GM23338 (cell line): ENCODE measurements at regions not wholly inside any gene's neighbourhood (a gene's known extent, or its start where the extent isn't known, plus 50 kb on each side); places are given as distances from the start of the nearest gene placed in this dataset.

Experiments used
- ATAC-seq: fragments of 200-7000 bp; cut with Tn5 transposase; 3 replicates; pipeline ENCODE4 v1.9.1; 2020
- DNase-seq: peaks from one replicate; pipeline ENCODE4 v3.0.0-alpha.2; 2015; ENCODE audit warnings: low spot score
- H2AFZ ChIP-seq: fragments of 200-600 bp; sonication (generic); 2 replicates; pipeline ENCODE4 v1.8.0; 2016; ENCODE audit warnings: antibody characterized with exemption, mild to moderate bottlenecking, moderate library complexity
- H3F3A ChIP-seq: fragments of 200-600 bp; sonication (generic); replicated peaks from 2 replicates; pipeline ENCODE4 v1.8.0; 2017; ENCODE audit warnings: antibody characterized with exemption, mixed run types, low read depth
- H3K27ac ChIP-seq: fragments of 200-600 bp; sonication (generic); 2 replicates; pipeline ENCODE4 v1.6.1; 2016; ENCODE audit warnings: low read depth
- H3K27me3 ChIP-seq: fragments of 200-600 bp; sonication (generic); 2 replicates; pipeline ENCODE4 v1.8.0; 2016; ENCODE audit warnings: mild to moderate bottlenecking, mixed run types, moderate library complexity; ENCODE audit not compliant: insufficient read depth
- H3K36me3 ChIP-seq: fragments of 200-600 bp; sonication (generic); 2 replicates; pipeline ENCODE4 v1.8.0; 2016; ENCODE audit warnings: mild to moderate bottlenecking; ENCODE audit not compliant: insufficient read depth
- H3K4me1 ChIP-seq: fragments of 200-600 bp; sonication (generic); 2 replicates; pipeline ENCODE4 v1.8.0; 2016; ENCODE audit warnings: mild to moderate bottlenecking, moderate library complexity; ENCODE audit not compliant: insufficient read depth
- H3K4me2 ChIP-seq: fragments of 200-600 bp; sonication (generic); 2 replicates; pipeline ENCODE4 v1.7.1; 2017; ENCODE audit warnings: mixed run types
- H3K4me3 ChIP-seq: fragments of 200-600 bp; sonication (generic); 2 replicates; pipeline ENCODE4 v1.6.1; 2016; ENCODE audit warnings: mixed run types
- H3K79me2 ChIP-seq: fragments of 200-600 bp; sonication (generic); replicated peaks from 2 replicates; pipeline ENCODE4 v1.8.0; 2017; ENCODE audit warnings: mild to moderate bottlenecking; ENCODE audit not compliant: insufficient read depth
- H3K9me2 ChIP-seq: fragments of 200-600 bp; sonication (generic); 2 replicates; pipeline ENCODE4 v1.8.0; 2017; ENCODE audit not compliant: insufficient read depth
- H4K20me1 ChIP-seq: fragments of 200-600 bp; sonication (generic); replicated peaks from 2 replicates; pipeline ENCODE4 v1.8.0; 2017; ENCODE audit warnings: mild to moderate bottlenecking; ENCODE audit not compliant: insufficient read depth
- H3K27ac Mint-ChIP-seq: 2 replicates; pipeline ENCODE4 v1.8.0; 2020; ENCODE audit warnings: inconsistent platforms, mild to moderate bottlenecking, moderate library complexity, mixed read lengths
- H3K27me3 Mint-ChIP-seq: 3 replicates; pipeline ENCODE4 v1.8.0; 2022; ENCODE audit warnings: low read depth, mild to moderate bottlenecking, moderate library complexity, mixed read lengths, inconsistent platforms; ENCODE audit not compliant: insufficient read depth, poor library complexity
- H3K36me3 Mint-ChIP-seq: 3 replicates; pipeline ENCODE4 v1.8.0; 2021; ENCODE audit warnings: low read depth, mild to moderate bottlenecking, inconsistent platforms, moderate library complexity, mixed read lengths
- H3K4me1 Mint-ChIP-seq: 3 replicates; pipeline ENCODE4 v1.8.0; 2020; ENCODE audit warnings: mild to moderate bottlenecking, inconsistent platforms, mixed read lengths
- H3K4me3 Mint-ChIP-seq: 3 replicates; pipeline ENCODE4 v1.8.0; 2021; ENCODE audit warnings: moderate library complexity, mild to moderate bottlenecking, inconsistent platforms, mixed read lengths
- H3K9me3 Mint-ChIP-seq: 3 replicates; pipeline ENCODE4 v1.8.0; 2020; ENCODE audit warnings: moderate library complexity, mild to moderate bottlenecking, inconsistent platforms, mixed read lengths
- CTCF ChIP-seq, 2 experiments: fragments of 200-600 bp in 1 of 2; sonication (generic) in 1 of 2; conservative IDR thresholded peaks; 2 replicates each; pipeline versions ENCODE4 v1.5.1 to v1.6.1; 2016 to 2017; ENCODE audit warnings: antibody characterized with exemption in 2 of 2, low read depth in 2 of 2, mild to moderate bottlenecking in 2 of 2, moderate library complexity in 1 of 2
- POLR2AphosphoS5 ChIP-seq: IDR thresholded peaks from 2 replicates; pipeline ENCODE4 v1.6.1; 2016; ENCODE audit warnings: antibody characterized with exemption, low read depth
- STAT1 ChIP-seq: IDR thresholded peaks from one replicate; pipeline ENCODE4 v1.6.1; 2016; ENCODE audit warnings: antibody characterized with exemption; ENCODE audit not compliant: unreplicated experiment
- ZNF331 ChIP-seq: fragments of 250-450 bp; sonication (Bioruptor Pico); IDR thresholded peaks from 2 replicates; pipeline ENCODE4 v1.5.0; 2020; ENCODE audit warnings: low read depth, mild to moderate bottlenecking, moderate library complexity
- TF ChIP-seq, protein P1 (sequence below): fragments of 250-450 bp; sonication (Bioruptor Pico); IDR thresholded peaks from 2 replicates; pipeline ENCODE4 v1.5.0; 2020; ENCODE audit warnings: mild to moderate bottlenecking, moderate library complexity

DNA sequence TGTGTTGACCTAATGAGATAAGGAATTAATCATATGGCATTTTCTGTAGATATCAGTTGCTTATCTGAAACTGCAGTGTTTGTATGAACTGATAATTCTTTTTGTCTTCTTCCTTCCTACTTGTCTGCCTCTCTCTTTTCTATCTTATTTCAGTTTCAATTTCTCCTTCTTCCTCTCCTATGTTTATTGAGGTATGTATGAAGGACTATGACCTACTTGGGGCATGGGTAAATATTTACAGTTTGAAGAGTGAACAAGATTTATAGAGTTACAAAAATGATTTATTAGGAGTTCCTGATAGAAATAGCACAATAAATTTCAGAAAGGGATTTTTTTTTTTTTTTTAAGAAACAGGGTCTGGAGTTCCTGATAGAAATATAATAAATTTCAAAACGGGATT, 88.7 kb upstream of the MUCL1 start (continued):
- TF ChIP-seq, protein P1, sequence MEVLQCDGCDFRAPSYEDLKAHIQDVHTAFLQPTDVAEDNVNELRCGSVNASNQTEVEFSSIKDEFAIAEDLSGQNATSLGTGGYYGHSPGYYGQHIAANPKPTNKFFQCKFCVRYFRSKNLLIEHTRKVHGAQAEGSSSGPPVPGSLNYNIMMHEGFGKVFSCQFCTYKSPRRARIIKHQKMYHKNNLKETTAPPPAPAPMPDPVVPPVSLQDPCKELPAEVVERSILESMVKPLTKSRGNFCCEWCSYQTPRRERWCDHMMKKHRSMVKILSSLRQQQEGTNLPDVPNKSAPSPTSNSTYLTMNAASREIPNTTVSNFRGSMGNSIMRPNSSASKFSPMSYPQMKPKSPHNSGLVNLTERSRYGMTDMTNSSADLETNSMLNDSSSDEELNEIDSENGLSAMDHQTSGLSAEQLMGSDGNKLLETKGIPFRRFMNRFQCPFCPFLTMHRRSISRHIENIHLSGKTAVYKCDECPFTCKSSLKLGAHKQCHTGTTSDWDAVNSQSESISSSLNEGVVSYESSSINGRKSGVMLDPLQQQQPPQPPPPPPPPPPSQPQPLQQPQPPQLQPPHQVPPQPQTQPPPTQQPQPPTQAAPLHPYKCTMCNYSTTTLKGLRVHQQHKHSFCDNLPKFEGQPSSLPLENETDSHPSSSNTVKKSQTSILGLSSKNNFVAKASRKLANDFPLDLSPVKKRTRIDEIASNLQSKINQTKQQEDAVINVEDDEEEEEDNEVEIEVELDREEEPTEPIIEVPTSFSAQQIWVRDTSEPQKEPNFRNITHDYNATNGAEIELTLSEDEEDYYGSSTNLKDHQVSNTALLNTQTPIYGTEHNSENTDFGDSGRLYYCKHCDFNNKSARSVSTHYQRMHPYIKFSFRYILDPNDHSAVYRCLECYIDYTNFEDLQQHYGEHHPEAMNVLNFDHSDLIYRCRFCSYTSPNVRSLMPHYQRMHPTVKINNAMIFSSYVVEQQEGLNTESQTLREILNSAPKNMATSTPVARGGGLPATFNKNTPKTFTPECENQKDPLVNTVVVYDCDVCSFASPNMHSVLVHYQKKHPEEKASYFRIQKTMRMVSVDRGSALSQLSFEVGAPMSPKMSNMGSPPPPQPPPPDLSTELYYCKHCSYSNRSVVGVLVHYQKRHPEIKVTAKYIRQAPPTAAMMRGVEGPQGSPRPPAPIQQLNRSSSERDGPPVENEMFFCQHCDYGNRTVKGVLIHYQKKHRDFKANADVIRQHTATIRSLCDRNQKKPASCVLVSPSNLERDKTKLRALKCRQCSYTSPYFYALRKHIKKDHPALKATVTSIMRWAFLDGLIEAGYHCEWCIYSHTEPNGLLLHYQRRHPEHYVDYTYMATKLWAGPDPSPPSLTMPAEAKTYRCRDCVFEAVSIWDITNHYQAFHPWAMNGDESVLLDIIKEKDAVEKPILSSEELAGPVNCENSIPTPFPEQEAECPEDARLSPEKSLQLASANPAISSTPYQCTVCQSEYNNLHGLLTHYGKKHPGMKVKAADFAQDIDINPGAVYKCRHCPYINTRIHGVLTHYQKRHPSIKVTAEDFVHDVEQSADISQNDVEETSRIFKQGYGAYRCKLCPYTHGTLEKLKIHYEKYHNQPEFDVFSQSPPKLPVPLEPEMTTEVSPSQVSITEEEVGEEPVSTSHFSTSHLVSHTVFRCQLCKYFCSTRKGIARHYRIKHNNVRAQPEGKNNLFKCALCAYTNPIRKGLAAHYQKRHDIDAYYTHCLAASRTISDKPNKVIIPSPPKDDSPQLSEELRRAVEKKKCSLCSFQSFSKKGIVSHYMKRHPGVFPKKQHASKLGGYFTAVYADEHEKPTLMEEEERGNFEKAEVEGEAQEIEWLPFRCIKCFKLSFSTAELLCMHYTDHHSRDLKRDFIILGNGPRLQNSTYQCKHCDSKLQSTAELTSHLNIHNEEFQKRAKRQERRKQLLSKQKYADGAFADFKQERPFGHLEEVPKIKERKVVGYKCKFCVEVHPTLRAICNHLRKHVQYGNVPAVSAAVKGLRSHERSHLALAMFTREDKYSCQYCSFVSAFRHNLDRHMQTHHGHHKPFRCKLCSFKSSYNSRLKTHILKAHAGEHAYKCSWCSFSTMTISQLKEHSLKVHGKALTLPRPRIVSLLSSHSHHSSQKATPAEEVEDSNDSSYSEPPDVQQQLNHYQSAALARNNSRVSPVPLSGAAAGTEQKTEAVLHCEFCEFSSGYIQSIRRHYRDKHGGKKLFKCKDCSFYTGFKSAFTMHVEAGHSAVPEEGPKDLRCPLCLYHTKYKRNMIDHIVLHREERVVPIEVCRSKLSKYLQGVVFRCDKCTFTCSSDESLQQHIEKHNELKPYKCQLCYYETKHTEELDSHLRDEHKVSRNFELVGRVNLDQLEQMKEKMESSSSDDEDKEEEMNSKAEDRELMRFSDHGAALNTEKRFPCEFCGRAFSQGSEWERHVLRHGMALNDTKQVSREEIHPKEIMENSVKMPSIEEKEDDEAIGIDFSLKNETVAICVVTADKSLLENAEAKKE (CRISPR knock-in tag), result no peak

GRCh38 chr12:54762390-54762789, 91.9 kb upstream of the MUCL1 start:
- no peak for ATAC-seq
- H3K4me1 Mint-ChIP-seq, result no peaks in the 10 kb centered on the region
- no peak overlapping the region for H3K4me3 ChIP-seq

GRCh38 chr12:54759751-54760150, 94.6 kb upstream of the MUCL1 start:
- H3K4me3 ChIP-seq, result no peak overlapping the region
- no peaks in the 10 kb centered on the region for H3K36me3 ChIP-seq
- Mint-ChIP-seq H3K36me3 (no peaks in the 10 kb centered on the region), H3K27me3 (no peaks in the 10 kb centered on the region), H3K4me1 (no peaks in the 10 kb centered on the region), H3K4me3 (no peak overlapping the region), H3K27ac (no peak overlapping the region), H3K9me3 (peaks cover 5% of the 10 kb centered on the region; the same call in 2 of the 3 replicates)
- no peaks in the 10 kb centered on the region for H3K4me1 ChIP-seq
- H3K27me3 ChIP-seq, result no peaks in the 10 kb centered on the region
- no peak overlapping the region for H3K27ac ChIP-seq
- no peak overlapping the region for H3K4me2 ChIP-seq
- H3K9me2 ChIP-seq, result no peaks in the 10 kb centered on the region
- ATAC-seq, result peak; percentile 99
- H2AFZ ChIP-seq, result peak overlapping the region; percentile 86
- no peaks in the 10 kb centered on the region for H3F3A ChIP-seq
- H4K20me1 ChIP-seq, result no peaks in the 10 kb centered on the region
- TF ChIP-seq POLR2AphosphoS5, result no peak
- TF ChIP-seq CTCF (conservative IDR thresholded peaks at IDR 0.05; ENCODE audit: low read depth in 2 of 2), result peak; percentile 83 to 95
- TF ChIP-seq STAT1, result no peak
- H3K79me2 ChIP-seq, result no peaks in the 10 kb centered on the region
- DNase-seq, result peak; percentile 87

More at GRCh38 chr12:54762390-54762789, 91.9 kb upstream of the MUCL1 start:
- Histone ChIP-seq H3K27ac (no peak overlapping the region), H2AFZ (peak overlapping the region; percentile 72; the same call in 1 of the 2 replicates), H3K9me2 (no peaks in the 10 kb centered on the region), H3K79me2 (no peaks in the 10 kb centered on the region), H4K20me1 (no peaks in the 10 kb centered on the region), H3K27me3 (no peaks in the 10 kb centered on the region), H3K4me1 (no peaks in the 10 kb centered on the region), H3K36me3 (no peaks in the 10 kb centered on the region), H3K4me2 (no peak overlapping the region), H3F3A (no peaks in the 10 kb centered on the region)
- peaks cover 5% of the 10 kb centered on the region; the same call in 2 of the 3 replicates for H3K9me3 Mint-ChIP-seq
- no peaks in the 10 kb centered on the region for H3K36me3 Mint-ChIP-seq
- H3K4me3 Mint-ChIP-seq, result no peak overlapping the region
- DNase-seq, result no peak
- H3K27me3 Mint-ChIP-seq, result no peaks in the 10 kb centered on the region
- TF ChIP-seq ZNF331 (CRISPR knock-in tag), result no peak
- no peak overlapping the region for H3K27ac Mint-ChIP-seq
